Neuron (in vitro differentiated cells): ENCODE measurements at regions not wholly inside any gene's neighbourhood (a gene's known extent, or its start where the extent isn't known, plus 50 kb on each side); places are given as distances from the start of the nearest gene placed in this dataset.

Experiments
- H2AFZ ChIP-seq: one replicate; pipeline ENCODE4 v1.6.1; 2013; ENCODE audit warnings: low read depth, mild to moderate bottlenecking, inconsistent platforms, low read length, moderate library complexity
- H3K27me3 ChIP-seq: one replicate; pipeline ENCODE4 v1.6.1; 2013; ENCODE audit warnings: low read length; ENCODE audit not compliant: insufficient read depth
- H3K36me3 ChIP-seq: one replicate; pipeline ENCODE4 v1.6.1; 2013; ENCODE audit warnings: low read length; ENCODE audit not compliant: insufficient read depth
- H3K4me1 ChIP-seq: one replicate; pipeline ENCODE4 v1.6.1; 2013; ENCODE audit warnings: low read length; ENCODE audit not compliant: insufficient read depth
- H3K4me3 ChIP-seq: 2 replicates; pipeline ENCODE4 v1.5.1; 2013; ENCODE audit warnings: mild to moderate bottlenecking, low read length, moderate library complexity
- H3K9me3 ChIP-seq: one replicate; pipeline ENCODE4 v1.6.1; 2013; ENCODE audit warnings: low read length

GRCh38 chr3:90091549-90091948 lies 984.1 kb downstream of the EPHA3 start:
- no peaks in the 10 kb centered on the region for H3K27me3 ChIP-seq
- no peaks in the 10 kb centered on the region for H3K9me3 ChIP-seq
- no peaks in the 10 kb centered on the region for H3K36me3 ChIP-seq
- H3K4me1 ChIP-seq: peaks cover 3% of the 10 kb centered on the region
- H2AFZ ChIP-seq: no peak overlapping the region
- H3K4me3 ChIP-seq: no peak overlapping the region

DNA sequence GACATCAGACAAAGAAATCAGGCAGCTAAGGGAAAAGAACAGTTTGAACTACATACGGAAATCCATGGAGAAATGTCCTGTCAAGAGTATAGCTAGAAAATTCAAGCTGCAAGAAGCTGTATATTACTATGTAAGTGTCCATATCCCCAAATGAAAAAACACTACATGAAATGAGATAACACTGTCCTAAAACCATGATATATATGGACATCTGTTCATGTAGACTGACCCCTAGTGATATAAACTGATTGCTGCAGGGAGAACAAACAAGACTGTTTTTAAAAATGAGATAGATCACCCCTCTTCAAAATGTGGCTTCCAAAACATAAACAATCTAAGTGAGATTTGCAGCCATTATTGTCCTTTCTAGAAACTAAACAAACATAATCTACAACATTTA lies 985.6 kb downstream of the EPHA3 start:
- Histone ChIP-seq H3K27me3 (no peaks in the 10 kb centered on the region), H3K4me1 (peaks cover 3% of the 10 kb centered on the region), H3K4me3 (no peak overlapping the region), H2AFZ (no peak overlapping the region), H3K9me3 (no peaks in the 10 kb centered on the region), H3K36me3 (no peaks in the 10 kb centered on the region)

DNA sequence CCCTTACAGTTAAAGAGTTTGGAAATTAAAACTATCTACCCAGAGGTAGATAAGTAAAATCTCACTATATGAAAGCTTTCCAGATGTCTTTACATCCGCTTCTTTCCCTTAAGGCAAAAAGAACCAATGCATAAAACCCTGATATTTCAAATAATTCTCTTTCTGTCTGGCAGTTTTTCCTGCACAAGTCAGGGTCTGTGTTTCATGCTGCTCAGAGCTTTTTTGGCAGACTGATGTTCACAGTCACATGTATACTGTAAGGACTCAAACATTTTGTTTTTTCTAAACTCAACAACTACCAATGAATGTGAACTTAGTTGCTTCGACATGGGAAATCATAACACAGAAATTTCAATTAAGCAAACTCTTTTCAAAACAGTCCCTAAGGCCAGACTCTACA lies 988.4 kb downstream of the EPHA3 start:
- no peak overlapping the region for H3K4me3 ChIP-seq
- H3K27me3 ChIP-seq: no peaks in the 10 kb centered on the region
- H2AFZ ChIP-seq: no peak overlapping the region
- no peaks in the 10 kb centered on the region for H3K36me3 ChIP-seq
- no peaks in the 10 kb centered on the region for H3K9me3 ChIP-seq
- peaks cover 3% of the 10 kb centered on the region for H3K4me1 ChIP-seq

DNA sequence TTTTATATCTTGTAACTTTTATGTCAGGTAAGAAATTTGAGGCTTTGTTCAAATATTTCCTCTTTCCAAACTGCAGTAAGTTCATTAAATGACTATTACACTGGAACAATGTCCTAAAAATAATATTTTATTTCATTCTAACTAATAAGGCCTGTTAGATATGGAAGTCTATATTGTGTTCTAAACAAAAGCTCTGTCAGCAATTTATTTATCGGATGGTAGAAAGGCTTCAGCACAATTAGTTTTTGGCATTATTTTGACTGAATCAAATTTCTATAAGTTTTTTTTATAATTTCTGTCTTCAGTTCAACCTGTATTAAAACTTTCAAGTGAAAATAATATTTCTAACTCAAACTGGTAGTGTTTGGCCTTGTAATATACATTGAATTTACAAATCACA lies 992.1 kb downstream of the EPHA3 start:
- H2AFZ ChIP-seq: no peak overlapping the region
- H3K4me1 ChIP-seq: no peaks in the 10 kb centered on the region
- no peaks in the 10 kb centered on the region for H3K27me3 ChIP-seq
- no peaks in the 10 kb centered on the region for H3K36me3 ChIP-seq
- H3K4me3 ChIP-seq: no peak overlapping the region
- no peaks in the 10 kb centered on the region for H3K9me3 ChIP-seq

DNA sequence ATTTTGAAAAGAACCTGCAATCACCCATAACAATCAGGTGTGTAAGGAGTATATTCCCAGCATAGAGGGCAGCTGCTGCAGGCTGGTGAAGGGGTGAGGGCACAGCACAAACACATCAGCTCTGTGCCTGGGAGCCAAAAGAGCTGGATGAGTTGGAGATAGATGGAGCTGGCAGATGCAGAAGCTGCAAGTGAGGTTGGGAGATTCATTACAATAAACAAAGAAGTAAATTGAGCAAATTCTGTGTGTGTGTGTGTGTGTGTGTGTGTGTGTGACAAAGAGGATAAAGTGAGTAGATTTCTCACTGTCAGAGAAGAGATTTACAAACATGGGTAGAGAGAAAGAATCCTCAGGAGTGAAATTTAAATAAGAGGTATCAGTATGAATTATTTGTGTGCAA lies 994.7 kb downstream of the EPHA3 start:
- Histone ChIP-seq H3K4me3 (no peak overlapping the region), H3K9me3 (no peaks in the 10 kb centered on the region), H2AFZ (no peak overlapping the region), H3K27me3 (no peaks in the 10 kb centered on the region), H3K4me1 (no peaks in the 10 kb centered on the region), H3K36me3 (no peaks in the 10 kb centered on the region)

DNA sequence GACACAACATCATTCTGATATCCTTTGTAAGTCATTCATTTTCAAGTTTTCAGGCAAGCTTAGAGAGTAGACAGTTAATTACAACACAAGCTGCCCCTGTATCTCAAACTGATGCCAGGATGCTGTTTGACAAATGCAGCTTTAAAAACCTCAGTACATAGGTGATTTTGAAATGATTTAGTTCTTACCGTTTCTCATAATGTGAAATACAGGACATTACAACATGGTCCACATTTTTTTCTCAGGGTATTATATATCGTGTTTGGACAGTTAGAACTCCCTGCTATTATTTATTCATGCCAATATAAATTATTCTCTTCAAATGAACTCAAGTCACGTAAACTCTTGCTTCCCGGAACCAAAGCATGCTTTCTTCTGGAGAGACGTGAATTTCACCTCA lies 1013.9 kb downstream of the EPHA3 start:
- no peaks in the 10 kb centered on the region for H3K36me3 ChIP-seq
- no peaks in the 10 kb centered on the region for H3K27me3 ChIP-seq
- H3K9me3 ChIP-seq: no peaks in the 10 kb centered on the region
- no peak overlapping the region for H3K4me3 ChIP-seq
- H3K4me1 ChIP-seq: no peaks in the 10 kb centered on the region
- no peak overlapping the region for H2AFZ ChIP-seq

DNA sequence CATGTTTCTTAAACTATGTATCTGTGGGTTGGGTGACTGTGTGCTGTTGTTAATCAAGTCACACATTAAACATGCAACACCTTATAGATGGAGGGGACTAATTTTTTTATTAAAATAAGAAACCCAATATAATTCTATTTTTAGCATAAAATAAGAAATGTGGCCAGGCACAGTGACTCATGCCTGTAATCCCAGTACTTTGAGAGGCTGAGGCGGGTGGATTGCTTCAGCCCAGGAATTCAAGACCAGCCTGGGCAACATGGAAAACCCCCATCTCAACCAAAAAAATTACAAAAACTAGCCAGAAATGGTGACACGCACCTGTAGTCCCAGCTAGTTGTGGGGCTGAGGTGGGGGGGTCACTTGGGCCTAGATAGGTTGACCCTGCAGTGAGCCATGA lies 1021.0 kb downstream of the EPHA3 start:
- Histone ChIP-seq H3K36me3 (no peaks in the 10 kb centered on the region), H3K27me3 (no peaks in the 10 kb centered on the region), H3K9me3 (no peaks in the 10 kb centered on the region), H3K4me1 (no peaks in the 10 kb centered on the region), H2AFZ (no peak overlapping the region), H3K4me3 (no peak overlapping the region)

- Histone ChIP-seq H3K27me3 (no peaks in the 10 kb centered on the region), H3K9me3 (no peaks in the 10 kb centered on the region), H2AFZ (no peak overlapping the region), H3K4me3 (no peak overlapping the region), H3K36me3 (no peaks in the 10 kb centered on the region), H3K4me1 (no peaks in the 10 kb centered on the region)
Observed at GRCh38 chr3:90129730-90130129, 1022.3 kb downstream of the EPHA3 start.

- Histone ChIP-seq H2AFZ (no peak overlapping the region), H3K27me3 (no peaks in the 10 kb centered on the region), H3K4me1 (peaks cover 11% of the 10 kb centered on the region), H3K4me3 (no peak overlapping the region), H3K36me3 (no peaks in the 10 kb centered on the region), H3K9me3 (no peaks in the 10 kb centered on the region)
Observed at GRCh38 chr3:90132197-90132596, 1024.8 kb downstream of the EPHA3 start.

- peaks cover 11% of the 10 kb centered on the region for H3K4me1 ChIP-seq
- no peaks in the 10 kb centered on the region for H3K36me3 ChIP-seq
- no peak overlapping the region for H2AFZ ChIP-seq
- H3K27me3 ChIP-seq: no peaks in the 10 kb centered on the region
- H3K9me3 ChIP-seq: no peaks in the 10 kb centered on the region
- H3K4me3 ChIP-seq: no peak overlapping the region
Observed at GRCh38 chr3:90134090-90134489, 1026.7 kb downstream of the EPHA3 start.

- H3K27me3 ChIP-seq: no peaks in the 10 kb centered on the region
- H3K4me3 ChIP-seq: peak overlapping the region; percentile 34
- no peaks in the 10 kb centered on the region for H3K9me3 ChIP-seq
- H2AFZ ChIP-seq: peak overlapping the region; percentile 85
- H3K4me1 ChIP-seq: peaks cover 11% of the 10 kb centered on the region
- no peaks in the 10 kb centered on the region for H3K36me3 ChIP-seq
Observed at GRCh38 chr3:90136456-90137191, 1029.2 kb downstream of the EPHA3 start.

DNA sequence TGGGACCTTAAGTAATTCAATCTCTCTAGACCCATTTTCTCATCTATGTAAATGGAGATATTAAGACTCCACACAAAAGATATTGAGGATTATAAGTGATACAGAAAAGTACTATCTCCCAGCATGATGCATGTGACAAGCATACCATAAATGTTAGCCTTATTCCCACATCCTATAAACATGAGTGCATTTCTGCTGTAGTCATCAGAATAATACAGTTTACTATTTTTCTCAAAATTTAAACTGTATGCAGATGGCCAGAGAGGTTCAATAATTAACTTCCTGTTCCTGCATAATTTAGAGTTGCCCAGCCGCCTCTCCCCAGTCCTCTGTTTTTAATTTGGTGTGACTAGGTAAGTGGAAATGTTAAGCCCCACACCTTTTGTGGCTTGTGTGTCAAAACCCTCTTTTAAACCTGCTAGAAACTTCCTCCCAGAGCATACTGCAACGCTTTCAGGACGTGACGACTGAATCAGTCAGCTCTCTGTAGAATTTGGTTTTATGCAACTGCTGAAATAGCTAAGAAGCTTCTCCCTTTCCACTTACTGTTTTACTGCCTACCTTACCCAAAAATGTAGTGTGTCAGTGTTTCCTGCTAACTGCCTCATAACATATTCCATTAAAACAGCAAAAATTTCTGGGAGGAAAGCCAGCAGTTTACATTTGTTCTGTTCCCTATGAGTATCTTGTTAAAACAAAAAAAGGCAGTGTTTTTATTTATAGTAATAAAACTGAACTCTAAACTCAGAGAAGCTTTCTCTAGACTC lies 1037.9 kb downstream of the EPHA3 start:
- H3K36me3 ChIP-seq: no peaks in the 10 kb centered on the region
- no peaks in the 10 kb centered on the region for H3K9me3 ChIP-seq
- H3K27me3 ChIP-seq: no peaks in the 10 kb centered on the region
- no peak overlapping the region for H2AFZ ChIP-seq
- no peak overlapping the region for H3K4me3 ChIP-seq
- no peaks in the 10 kb centered on the region for H3K4me1 ChIP-seq

- Histone ChIP-seq H3K4me1 (no peaks in the 10 kb centered on the region), H2AFZ (no peak overlapping the region), H3K27me3 (no peaks in the 10 kb centered on the region), H3K4me3 (no peak overlapping the region), H3K9me3 (no peaks in the 10 kb centered on the region), H3K36me3 (no peaks in the 10 kb centered on the region)
Observed at GRCh38 chr3:90180096-90180495, 1072.7 kb downstream of the EPHA3 start.
